ENCODE measurements at regions not wholly inside any gene's neighbourhood (a gene's known extent, or its start where the extent isn't known, plus 50 kb on each side); places are given as distances from the start of the nearest gene placed in this dataset.

DNA sequence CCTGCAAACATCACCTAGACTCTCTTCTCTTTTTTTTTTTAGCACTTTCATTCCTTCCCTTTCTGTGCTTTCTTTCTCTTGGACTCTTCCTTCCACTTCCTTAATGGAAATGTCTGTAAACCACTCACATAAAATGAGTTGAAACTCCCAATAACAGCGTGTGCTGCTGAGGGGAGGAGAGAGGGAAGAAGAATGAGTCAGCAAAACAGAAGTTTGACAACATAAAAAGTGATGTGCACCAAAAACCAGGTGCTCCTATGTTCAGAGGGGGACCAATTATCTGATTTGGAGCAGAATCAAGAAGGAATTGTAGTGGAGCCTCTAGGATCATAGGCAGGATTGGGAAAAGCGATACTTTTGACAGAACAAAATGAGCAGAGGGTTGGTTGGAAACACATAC lies 712.1 kb upstream of the IGFBP3 start:
- TF ChIP-seq, protein P1, sequence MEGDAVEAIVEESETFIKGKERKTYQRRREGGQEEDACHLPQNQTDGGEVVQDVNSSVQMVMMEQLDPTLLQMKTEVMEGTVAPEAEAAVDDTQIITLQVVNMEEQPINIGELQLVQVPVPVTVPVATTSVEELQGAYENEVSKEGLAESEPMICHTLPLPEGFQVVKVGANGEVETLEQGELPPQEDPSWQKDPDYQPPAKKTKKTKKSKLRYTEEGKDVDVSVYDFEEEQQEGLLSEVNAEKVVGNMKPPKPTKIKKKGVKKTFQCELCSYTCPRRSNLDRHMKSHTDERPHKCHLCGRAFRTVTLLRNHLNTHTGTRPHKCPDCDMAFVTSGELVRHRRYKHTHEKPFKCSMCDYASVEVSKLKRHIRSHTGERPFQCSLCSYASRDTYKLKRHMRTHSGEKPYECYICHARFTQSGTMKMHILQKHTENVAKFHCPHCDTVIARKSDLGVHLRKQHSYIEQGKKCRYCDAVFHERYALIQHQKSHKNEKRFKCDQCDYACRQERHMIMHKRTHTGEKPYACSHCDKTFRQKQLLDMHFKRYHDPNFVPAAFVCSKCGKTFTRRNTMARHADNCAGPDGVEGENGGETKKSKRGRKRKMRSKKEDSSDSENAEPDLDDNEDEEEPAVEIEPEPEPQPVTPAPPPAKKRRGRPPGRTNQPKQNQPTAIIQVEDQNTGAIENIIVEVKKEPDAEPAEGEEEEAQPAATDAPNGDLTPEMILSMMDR (IDR thresholded peaks at IDR 0.05; ENCODE audit: low read depth, low read length, missing input control): no peak
- TF ChIP-seq, protein P2, sequence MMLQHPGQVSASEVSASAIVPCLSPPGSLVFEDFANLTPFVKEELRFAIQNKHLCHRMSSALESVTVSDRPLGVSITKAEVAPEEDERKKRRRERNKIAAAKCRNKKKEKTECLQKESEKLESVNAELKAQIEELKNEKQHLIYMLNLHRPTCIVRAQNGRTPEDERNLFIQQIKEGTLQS (IDR thresholded peaks at IDR 0.05): no peak
- TF ChIP-seq RXRA (IDR thresholded peaks at IDR 0.05) (no peak), RAD21 (IDR thresholded peaks at IDR 0.05) (no peak), GABPA (IDR thresholded peaks at IDR 0.05 in 1 of 2, conservative IDR thresholded peaks at IDR 0.05 in 1 of 2) (no peak), JUND (IDR thresholded peaks at IDR 0.05) (no peak), NR2F2 (IDR thresholded peaks at IDR 0.05) (no peak), YY1 (IDR thresholded peaks at IDR 0.05) (no peak), HNF4A (conservative IDR thresholded peaks at IDR 0.05) (no peak), SP1 (IDR thresholded peaks at IDR 0.05) (no peak), TAF1 (conservative IDR thresholded peaks at IDR 0.05) (no peak)
- TF ChIP-seq, protein P3, sequence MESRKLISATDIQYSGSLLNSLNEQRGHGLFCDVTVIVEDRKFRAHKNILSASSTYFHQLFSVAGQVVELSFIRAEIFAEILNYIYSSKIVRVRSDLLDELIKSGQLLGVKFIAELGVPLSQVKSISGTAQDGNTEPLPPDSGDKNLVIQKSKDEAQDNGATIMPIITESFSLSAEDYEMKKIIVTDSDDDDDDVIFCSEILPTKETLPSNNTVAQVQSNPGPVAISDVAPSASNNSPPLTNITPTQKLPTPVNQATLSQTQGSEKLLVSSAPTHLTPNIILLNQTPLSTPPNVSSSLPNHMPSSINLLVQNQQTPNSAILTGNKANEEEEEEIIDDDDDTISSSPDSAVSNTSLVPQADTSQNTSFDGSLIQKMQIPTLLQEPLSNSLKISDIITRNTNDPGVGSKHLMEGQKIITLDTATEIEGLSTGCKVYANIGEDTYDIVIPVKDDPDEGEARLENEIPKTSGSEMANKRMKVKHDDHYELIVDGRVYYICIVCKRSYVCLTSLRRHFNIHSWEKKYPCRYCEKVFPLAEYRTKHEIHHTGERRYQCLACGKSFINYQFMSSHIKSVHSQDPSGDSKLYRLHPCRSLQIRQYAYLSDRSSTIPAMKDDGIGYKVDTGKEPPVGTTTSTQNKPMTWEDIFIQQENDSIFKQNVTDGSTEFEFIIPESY (IDR thresholded peaks at IDR 0.05): no peak
- TF ChIP-seq, protein P4, sequence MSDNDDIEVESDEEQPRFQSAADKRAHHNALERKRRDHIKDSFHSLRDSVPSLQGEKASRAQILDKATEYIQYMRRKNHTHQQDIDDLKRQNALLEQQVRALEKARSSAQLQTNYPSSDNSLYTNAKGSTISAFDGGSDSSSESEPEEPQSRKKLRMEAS (IDR thresholded peaks at IDR 0.05): no peak
- TF ChIP-seq, protein P5, sequence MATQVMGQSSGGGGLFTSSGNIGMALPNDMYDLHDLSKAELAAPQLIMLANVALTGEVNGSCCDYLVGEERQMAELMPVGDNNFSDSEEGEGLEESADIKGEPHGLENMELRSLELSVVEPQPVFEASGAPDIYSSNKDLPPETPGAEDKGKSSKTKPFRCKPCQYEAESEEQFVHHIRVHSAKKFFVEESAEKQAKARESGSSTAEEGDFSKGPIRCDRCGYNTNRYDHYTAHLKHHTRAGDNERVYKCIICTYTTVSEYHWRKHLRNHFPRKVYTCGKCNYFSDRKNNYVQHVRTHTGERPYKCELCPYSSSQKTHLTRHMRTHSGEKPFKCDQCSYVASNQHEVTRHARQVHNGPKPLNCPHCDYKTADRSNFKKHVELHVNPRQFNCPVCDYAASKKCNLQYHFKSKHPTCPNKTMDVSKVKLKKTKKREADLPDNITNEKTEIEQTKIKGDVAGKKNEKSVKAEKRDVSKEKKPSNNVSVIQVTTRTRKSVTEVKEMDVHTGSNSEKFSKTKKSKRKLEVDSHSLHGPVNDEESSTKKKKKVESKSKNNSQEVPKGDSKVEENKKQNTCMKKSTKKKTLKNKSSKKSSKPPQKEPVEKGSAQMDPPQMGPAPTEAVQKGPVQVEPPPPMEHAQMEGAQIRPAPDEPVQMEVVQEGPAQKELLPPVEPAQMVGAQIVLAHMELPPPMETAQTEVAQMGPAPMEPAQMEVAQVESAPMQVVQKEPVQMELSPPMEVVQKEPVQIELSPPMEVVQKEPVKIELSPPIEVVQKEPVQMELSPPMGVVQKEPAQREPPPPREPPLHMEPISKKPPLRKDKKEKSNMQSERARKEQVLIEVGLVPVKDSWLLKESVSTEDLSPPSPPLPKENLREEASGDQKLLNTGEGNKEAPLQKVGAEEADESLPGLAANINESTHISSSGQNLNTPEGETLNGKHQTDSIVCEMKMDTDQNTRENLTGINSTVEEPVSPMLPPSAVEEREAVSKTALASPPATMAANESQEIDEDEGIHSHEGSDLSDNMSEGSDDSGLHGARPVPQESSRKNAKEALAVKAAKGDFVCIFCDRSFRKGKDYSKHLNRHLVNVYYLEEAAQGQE (IDR thresholded peaks at IDR 0.05): no peak

Data from liver (tissue), 3 donors.